NCI-H460 (cell line): ENCODE measurements at regions not wholly inside any gene's neighbourhood (a gene's known extent, or its start where the extent isn't known, plus 50 kb on each side); places are given as distances from the start of the nearest gene placed in this dataset.

ENCODE experiments used
- small RNA-seq, 2 experiments: library from RNA; depleted of rRNA; stranded (forward); fragments of <200 nt; gene quantifications; one replicate each; pipeline ENCODE3, GENCODE V24; 2014

Small RNA genes in the stretch of these regions (small RNA-seq; reads per million reads assigned to genes)
- 0 to 0.12 reads per million in 2 experiments for gene RF00012
